ENCODE measurements at regions not wholly inside any gene's neighbourhood (a gene's known extent, or its start where the extent isn't known, plus 50 kb on each side); places are given as distances from the start of the nearest gene placed in this dataset.

DNA sequence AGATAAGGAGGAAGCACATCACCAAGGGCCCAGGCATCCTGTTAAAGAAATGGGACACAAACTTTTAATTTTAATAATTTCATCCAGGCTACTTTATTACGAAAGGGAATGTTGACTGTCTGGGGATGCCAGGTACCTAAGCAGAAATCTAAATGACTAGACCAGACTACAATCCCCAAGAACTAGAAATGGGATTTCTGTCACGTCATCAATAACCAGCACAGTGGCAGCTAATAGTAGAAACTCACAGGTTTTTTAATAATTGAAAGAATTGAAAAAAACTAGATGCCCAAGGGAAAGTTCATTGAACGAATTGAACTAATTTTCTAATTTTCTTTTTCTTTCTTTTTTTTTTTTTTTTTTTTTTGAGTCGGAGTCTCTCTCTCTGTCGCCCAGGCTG, 789.3 kb downstream of the IGSF11 start:
- TF ChIP-seq, protein P1, sequence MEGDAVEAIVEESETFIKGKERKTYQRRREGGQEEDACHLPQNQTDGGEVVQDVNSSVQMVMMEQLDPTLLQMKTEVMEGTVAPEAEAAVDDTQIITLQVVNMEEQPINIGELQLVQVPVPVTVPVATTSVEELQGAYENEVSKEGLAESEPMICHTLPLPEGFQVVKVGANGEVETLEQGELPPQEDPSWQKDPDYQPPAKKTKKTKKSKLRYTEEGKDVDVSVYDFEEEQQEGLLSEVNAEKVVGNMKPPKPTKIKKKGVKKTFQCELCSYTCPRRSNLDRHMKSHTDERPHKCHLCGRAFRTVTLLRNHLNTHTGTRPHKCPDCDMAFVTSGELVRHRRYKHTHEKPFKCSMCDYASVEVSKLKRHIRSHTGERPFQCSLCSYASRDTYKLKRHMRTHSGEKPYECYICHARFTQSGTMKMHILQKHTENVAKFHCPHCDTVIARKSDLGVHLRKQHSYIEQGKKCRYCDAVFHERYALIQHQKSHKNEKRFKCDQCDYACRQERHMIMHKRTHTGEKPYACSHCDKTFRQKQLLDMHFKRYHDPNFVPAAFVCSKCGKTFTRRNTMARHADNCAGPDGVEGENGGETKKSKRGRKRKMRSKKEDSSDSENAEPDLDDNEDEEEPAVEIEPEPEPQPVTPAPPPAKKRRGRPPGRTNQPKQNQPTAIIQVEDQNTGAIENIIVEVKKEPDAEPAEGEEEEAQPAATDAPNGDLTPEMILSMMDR (IDR thresholded peaks at IDR 0.05), result no peak
- no peak for TF ChIP-seq POLR2A (IDR thresholded peaks at IDR 0.05)
